GM21717 (cell line): ENCODE measurements at regions not wholly inside any gene's neighbourhood (a gene's known extent, or its start where the extent isn't known, plus 50 kb on each side); places are given as distances from the start of the nearest gene placed in this dataset.

Source experiments
- ATAC-seq: cut with Tn5 transposase; IDR thresholded peaks from one replicate; pipeline ENCODE4 v1.9.1; 2021; ENCODE audit warnings: mild to moderate bottlenecking, moderate library complexity; ENCODE audit not compliant: unreplicated experiment

DNA sequence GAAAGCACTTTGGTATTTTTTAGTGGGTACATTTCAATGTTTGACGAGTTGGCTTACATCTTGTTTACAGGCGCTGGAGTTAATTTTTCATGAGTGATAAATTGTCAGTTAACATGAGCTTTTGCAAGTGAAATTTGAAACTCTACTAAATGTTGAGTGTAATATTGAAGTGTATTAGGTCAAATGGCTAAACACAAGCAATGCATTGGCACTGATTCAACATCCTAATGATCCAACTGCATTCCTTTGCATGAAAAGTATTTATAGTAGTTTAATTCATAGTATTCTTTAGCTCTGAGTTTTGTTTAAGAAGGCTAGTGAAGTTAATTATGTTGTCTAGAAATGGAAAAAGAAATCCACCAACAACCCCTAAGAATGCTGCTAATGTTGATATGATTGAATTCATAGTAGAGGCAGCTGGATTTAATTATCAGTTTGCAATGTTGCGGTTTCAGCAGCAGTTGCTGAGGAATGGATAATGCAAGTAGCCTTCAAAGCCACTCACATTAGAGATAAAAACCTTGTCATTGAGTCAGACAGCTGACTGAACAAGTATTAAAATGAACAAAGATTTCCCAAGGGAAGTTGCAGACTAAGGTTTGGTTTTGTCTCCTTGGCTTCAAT lies 245.6 kb upstream of the GOLIM4 start:
- ATAC-seq: no peak

DNA sequence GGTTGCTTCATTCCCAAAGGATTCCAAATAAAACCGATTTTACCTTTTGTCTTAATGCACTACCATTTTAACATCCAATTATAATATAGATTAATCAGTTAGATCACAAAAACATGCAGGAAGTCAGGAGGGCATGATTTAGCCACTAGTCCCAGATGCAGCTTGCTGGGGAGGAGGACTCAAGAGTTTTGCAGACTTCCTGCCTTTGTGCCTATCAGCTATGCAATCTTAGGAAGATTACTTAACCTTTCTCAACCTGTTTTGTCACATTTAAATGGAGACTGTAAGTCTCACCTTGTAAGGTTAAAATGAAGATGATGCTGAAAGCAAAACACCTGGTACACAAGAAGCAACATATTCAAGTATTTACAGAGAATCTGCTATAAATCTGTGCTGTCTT lies 242.4 kb upstream of the GOLIM4 start:
- ATAC-seq: no peak

DNA sequence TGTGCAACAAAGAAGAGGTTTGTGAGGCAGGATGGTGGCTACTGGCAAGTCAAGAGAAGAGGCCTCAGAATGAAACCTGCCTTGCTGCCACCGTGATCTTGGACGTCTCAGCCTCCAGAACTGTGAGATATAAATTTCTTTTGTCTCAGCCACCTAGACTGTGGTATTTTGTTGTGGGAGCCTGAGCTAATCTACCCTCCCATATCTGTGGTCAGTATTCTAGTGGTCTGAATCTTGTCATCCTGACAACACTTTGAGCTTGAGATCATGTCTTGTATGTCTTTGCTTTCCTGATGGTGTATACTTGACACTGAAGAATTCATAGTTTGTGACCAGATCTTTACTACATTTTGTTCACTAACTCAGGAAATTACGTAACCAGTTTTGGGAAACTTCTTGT lies 240.6 kb upstream of the GOLIM4 start:
- no peak for ATAC-seq

DNA sequence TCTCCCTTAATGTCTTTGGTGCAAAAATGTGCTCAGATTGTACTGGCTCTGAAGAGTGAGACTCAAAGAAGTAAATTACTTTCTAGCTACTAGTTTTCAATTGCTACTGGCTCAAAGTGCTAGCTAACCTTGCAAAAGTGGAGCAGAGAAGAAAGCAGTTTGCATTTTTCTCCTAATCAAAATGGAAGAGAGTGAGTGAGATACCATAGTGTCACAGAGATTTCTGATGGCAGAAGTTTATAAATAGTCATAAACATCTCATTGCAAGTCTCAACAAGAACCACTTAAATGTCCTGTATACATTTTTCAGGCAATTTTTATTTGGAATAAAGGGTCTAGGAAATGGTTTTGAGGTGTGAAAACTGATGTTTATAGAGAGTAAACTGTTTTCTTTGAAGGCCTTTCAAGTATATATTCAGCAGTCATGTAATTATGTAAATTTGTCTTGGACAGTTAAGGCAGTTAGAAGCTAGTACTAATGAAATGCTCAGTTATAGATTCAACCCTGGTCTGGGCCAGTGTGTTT lies 237.7 kb upstream of the GOLIM4 start:
- no peak for ATAC-seq

DNA sequence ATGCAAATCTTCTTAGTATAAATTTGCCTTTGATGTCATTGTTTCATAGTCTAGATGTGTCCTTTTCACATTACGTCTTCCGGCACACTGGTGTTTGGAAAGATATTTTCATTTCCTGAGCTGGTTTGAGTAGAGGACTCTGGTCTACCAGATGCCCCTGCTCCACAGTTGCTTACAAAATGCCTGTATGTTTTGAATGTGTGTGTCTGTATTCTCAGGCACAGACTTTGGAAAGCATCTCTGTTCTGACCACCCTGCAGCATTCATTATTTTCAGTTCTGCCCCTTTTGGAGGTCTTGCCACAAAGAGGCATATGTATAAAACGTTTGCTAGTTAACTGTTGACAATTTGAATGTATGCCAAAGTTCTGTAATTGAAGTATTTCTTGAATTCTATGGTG lies 236.0 kb upstream of the GOLIM4 start:
- no peak for ATAC-seq

DNA sequence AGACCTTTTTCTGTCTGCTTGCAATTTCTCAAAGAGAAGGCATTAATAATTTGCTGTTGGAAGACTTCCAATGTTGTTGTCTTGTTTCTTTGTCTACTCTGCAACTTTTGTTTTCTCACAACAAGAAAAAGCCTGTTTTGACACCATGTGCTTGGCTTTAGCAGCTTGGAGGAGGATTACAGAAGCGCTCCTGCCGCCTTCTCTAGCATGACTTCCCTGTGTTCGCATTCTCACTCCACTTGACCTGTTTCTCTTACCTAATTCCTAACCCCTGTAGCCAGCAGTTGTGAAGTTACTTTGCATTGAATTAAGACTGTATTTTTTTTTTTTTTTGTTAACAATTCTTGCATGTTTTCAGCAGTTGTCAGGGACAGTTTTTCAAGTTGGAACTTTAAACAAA lies 235.3 kb upstream of the GOLIM4 start:
- ATAC-seq: no peak

GRCh38 chr3:168327856-168328255 lies 232.1 kb upstream of the GOLIM4 start:
- no peak for ATAC-seq

- ATAC-seq: no peak
Observed at GRCh38 chr3:168325684-168326083, 230.0 kb upstream of the GOLIM4 start.

- no peak for ATAC-seq
Observed at GRCh38 chr3:168322941-168323340, 227.2 kb upstream of the GOLIM4 start.

GRCh38 chr3:168314166-168314565 lies 218.4 kb upstream of the GOLIM4 start:
- ATAC-seq: no peak

- ATAC-seq: no peak
Observed at GRCh38 chr3:168312984-168313383, 217.3 kb upstream of the GOLIM4 start.

- no peak for ATAC-seq
Observed at GRCh38 chr3:168307893-168308292, 212.2 kb upstream of the GOLIM4 start.

DNA sequence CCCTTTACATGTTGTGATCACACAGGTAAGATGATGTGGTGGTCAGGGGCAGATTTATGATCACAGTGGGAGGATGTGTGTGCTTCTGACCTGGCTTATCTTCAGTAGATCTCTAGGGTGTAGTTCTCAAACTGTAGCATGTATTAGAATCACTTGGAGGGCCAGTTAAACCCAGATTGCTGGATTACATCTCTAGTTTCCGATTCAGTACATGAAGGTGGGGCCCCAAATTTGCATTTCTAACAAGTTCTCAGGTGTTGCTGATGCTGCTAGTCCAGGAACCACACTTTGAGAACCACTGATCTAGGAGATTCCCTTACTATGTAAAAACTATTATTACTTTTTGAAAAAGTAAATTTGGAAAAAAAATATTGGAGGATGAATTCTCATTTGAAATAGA lies 199.3 kb upstream of the GOLIM4 start:
- ATAC-seq: no peak

DNA sequence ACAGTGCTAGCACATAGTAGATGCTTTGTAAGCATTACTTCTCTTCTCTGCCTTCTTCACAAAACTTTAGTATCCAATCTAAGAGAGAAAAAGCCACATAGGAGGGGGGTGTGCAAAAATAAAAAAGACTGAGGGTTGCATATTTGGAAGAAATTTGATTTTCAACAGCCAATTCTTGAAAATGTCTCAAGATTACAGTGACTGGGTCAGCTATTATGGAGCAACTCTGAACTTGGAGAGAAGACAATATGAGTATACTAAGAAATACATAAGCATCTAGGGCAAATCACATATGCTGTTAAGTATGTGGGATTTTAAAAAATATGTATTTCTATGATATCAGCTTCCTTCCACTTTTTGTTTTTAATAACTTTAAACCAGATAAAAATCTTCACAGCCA lies 196.6 kb upstream of the GOLIM4 start:
- no peak for ATAC-seq

DNA sequence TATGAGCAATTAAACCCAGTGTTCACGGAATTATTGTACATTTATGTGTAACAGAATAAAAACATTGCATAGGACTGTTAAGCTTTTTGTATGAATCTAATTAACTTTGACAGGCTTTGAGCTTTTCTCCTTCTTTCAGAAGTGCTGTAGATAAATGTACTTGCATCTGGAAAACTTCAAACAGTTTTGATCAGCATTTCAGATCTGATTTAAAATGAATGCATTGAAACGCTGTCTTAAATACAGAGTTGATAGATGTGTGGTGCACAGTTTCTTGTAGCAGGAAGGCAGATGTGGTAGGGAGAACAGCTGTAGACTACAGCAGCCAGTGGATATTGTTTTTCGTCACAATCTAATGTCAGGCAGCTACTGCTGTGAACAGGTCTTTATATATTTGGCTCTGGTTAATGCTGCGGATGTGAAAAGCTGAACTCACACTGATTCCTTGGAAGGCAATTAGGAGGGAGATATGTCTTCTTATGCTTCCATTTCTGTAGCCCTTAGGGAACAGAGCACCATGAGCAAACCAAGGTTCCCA lies 193.8 kb upstream of the GOLIM4 start:
- no peak for ATAC-seq

GRCh38 chr3:168288511-168289401 lies 193.0 kb upstream of the GOLIM4 start:
- no peak for ATAC-seq

DNA sequence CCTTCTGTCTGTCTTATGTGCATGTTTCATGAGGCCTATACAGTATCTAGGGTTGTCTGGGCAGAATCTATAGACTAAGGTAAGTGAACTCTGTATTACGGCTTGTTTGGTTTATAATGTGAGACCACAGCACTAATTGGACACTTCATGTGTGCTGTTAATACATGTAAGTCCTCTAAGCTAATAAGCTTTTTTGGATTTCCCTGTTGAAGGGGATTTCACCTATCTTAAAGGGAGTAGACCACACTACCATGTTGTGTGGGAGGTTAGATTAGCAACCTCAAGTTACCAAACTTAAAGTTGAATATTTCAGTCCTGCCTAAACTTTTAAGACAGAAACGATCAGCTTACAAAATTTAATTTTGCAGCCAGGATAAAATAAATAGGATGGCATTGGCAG lies 189.8 kb upstream of the GOLIM4 start:
- no peak for ATAC-seq

DNA sequence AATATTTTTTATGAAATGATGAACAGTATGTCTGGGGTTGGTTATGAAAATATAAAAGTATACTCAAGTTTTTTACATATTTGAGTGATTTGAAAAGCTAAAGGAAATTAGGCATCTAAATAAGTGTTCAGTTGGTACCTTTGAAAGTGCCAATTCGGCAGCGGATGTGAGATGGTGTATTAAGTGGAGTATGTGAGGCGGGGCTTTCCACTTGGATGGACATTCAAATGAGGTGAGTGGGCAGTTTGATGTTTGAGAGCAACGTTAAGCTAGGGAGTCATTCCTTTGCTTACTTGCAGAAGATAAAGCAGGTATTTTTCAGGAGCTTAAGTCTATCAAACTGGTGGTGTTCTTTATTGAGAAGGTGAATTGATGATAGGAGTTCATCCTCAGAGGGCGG lies 189.0 kb upstream of the GOLIM4 start:
- no peak for ATAC-seq

DNA sequence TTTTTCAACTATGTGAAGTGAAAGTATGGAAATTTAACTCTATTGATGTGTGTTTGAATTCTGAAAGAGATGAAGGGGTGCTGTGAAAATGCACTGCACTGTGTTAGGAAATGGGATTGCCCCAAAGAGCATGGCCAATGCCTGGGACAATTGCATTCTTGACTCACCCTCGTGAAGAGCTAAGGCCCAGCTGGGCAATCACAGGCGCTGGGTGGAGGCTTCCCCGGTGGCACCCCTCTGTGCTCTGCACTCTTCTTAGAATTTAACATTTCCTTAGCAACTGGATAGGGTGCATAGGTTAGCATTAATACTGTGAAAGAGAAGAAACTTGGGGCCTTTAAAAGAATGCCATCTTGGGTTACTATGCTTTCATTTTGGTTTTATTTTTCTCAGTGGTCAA lies 179.9 kb upstream of the GOLIM4 start:
- no peak for ATAC-seq

- peak; percentile 94 for ATAC-seq
Observed at GRCh38 chr3:168273917-168274316, 178.2 kb upstream of the GOLIM4 start.

DNA sequence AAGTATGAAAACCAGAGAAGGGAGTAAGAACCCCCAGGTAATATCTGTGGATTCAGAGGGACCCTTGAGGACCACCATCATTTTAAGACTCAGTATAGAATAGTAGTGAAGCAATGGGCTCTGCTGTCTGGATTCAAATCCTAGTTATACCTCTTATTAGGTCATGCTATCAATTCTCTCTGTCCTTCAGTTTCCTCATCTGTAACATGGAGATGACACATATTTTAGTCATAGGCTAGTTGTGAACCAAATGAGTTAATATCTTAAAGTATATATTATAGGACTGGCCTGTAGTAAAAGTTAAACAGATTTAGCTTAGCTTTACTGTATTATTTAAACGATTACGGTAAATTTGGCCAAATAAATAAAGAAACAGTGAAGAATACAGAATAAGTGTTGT lies 177.3 kb upstream of the GOLIM4 start:
- ATAC-seq: no peak
